ENCODE measurements at regions not wholly inside any gene's neighbourhood (a gene's known extent, or its start where the extent isn't known, plus 50 kb on each side); places are given as distances from the start of the nearest gene placed in this dataset.

GRCh38 chr4:13765539-13765938 lies 138.0 kb upstream of the BOD1L1 start:
- no peaks in the 10 kb centered on the region for H3K23me2 ChIP-seq (ENCODE audit: low read depth, low read length)
- H3K23ac ChIP-seq (ENCODE audit: insufficient read length): no peak overlapping the region
- no peak overlapping the region for H3K4me3 ChIP-seq (ENCODE audit: extremely low read depth in 1 of 4, insufficient read depth in 2 of 4, low read depth in 3 of 4, low read length in 4 of 4)
- no peak overlapping the region for H4K91ac ChIP-seq (replicated peaks; ENCODE audit: insufficient read length, low read length)
- no peak overlapping the region for H3K18ac ChIP-seq (ENCODE audit: extremely low read depth, low read length)
- no peak overlapping the region for H3K4me2 ChIP-seq (ENCODE audit: insufficient read depth in 1 of 2, low read depth in 2 of 2, low read length in 2 of 2)
- no peak overlapping the region for H2BK20ac ChIP-seq (ENCODE audit: low read length)
- H4K20me1 ChIP-seq (replicated peaks in 1 of 2; ENCODE audit: control insufficient read depth in 1 of 2, insufficient read depth in 2 of 2, low read length in 2 of 2): no peaks in the 10 kb centered on the region
- H3K4me1 ChIP-seq (replicated peaks in 1 of 4; ENCODE audit: control insufficient read depth in 3 of 4, insufficient read depth in 4 of 4, low read length in 3 of 4): no peaks in the 10 kb centered on the region
- no peak overlapping the region for H2AFZ ChIP-seq (ENCODE audit: low read length)
- peaks cover 4 to 14% of the 10 kb centered on the region in 2 experiments for H3K9me3 ChIP-seq (ENCODE audit: insufficient read depth in 2 of 2, low read depth in 1 of 2, low read length in 1 of 2)
- H4K5ac ChIP-seq (ENCODE audit: insufficient read length, low read depth, low read length): no peak overlapping the region
- H4K8ac ChIP-seq (ENCODE audit: extremely low read depth, insufficient read depth, low read length): no peak overlapping the region
- no peak for DNase-seq (ENCODE audit: low read depth in 1 of 2, low spot score in 2 of 2)
- no peak overlapping the region for H2BK5ac ChIP-seq (ENCODE audit: low read depth, low read length)
- no peaks in the 10 kb centered on the region for H3K36me3 ChIP-seq (ENCODE audit: control insufficient read depth in 2 of 4, insufficient read depth in 4 of 4, low read length in 3 of 4)
- no peaks in the 10 kb centered on the region for H3K79me2 ChIP-seq (ENCODE audit: control insufficient read depth in 1 of 2, insufficient read depth in 2 of 2, low read length in 2 of 2)
- no peak overlapping the region for H2BK120ac ChIP-seq (replicated peaks; ENCODE audit: low read depth, low read length)
- no peak overlapping the region for H3K9ac ChIP-seq (replicated peaks in 1 of 4; ENCODE audit: extremely low read depth in 1 of 4, low read depth in 3 of 4, low read length in 3 of 4)
- 85% methylated on average over 4 of the region's 4 CpGs; no CpG with 5 or more reads in 1 of the 2 experiments for WGBS, 2 experiments (ENCODE audit: extremely low coverage in 1 of 2, insufficient coverage in 1 of 2, insufficient read length in 1 of 2, insufficient replicate concordance in 2 of 2, low coverage in 1 of 2, low lambda C conversion rate in 2 of 2, missing lambda C conversion rate in 1 of 2)
- H3K27ac ChIP-seq (ENCODE audit: low read depth, low read length): no peak overlapping the region
- no peak overlapping the region for H3K14ac ChIP-seq (ENCODE audit: insufficient read length)
- no peak for FAIRE-seq
- no peak overlapping the region for H2BK12ac ChIP-seq (ENCODE audit: low read depth, low read length)
- ChIA-PET POLR2A (ENCODE audit: partially characterized antibody) (no interaction called here), CTCF (ENCODE audit: partially characterized antibody) (no interaction called here)
- no peak overlapping the region for H3K4ac ChIP-seq (replicated peaks; ENCODE audit: insufficient read length, low read depth, low read length)
- H2AK5ac ChIP-seq (ENCODE audit: low read depth, low read length): no peak overlapping the region
- H3K79me1 ChIP-seq (ENCODE audit: low read depth, low read length): no peaks in the 10 kb centered on the region
- H3K56ac ChIP-seq (replicated peaks; ENCODE audit: insufficient read length, low read depth, low read length): no peak overlapping the region
- no peak overlapping the region for H2BK15ac ChIP-seq (ENCODE audit: low read length)
- no peaks in the 10 kb centered on the region for H3K27me3 ChIP-seq (replicated peaks in 1 of 4; ENCODE audit: control insufficient read depth in 3 of 4, extremely low read depth in 1 of 4, insufficient read depth in 3 of 4, low read length in 3 of 4)
- no peak for TF ChIP-seq SP1 (IDR thresholded peaks at IDR 0.05; ENCODE audit: low read depth, low read length)
- no peak for TF ChIP-seq JUND (IDR thresholded peaks at IDR 0.05; ENCODE audit: low read length)
- no peak for TF ChIP-seq GABPA (IDR thresholded peaks at IDR 0.05; ENCODE audit: borderline replicate concordance, insufficient read depth, low read length)
- no peak for TF ChIP-seq BACH1 (IDR thresholded peaks at IDR 0.05; ENCODE audit: low read length)
- TF ChIP-seq RXRA (IDR thresholded peaks at IDR 0.05; ENCODE audit: insufficient read depth, low read depth, low read length): no peak
- no peak for TF ChIP-seq PHF8 (conservative IDR thresholded peaks at IDR 0.05; ENCODE audit: low read depth, low read length)
- no peak for TF ChIP-seq TBP (IDR thresholded peaks at IDR 0.05; ENCODE audit: low read depth, low read length)
- TF ChIP-seq RAD21 (IDR thresholded peaks at IDR 0.05 in 1 of 2, conservative IDR thresholded peaks at IDR 0.05 in 1 of 2; ENCODE audit: low read depth in 2 of 2, low read length in 2 of 2): no peak
- TF ChIP-seq KDM4A (IDR thresholded peaks at IDR 0.05; ENCODE audit: low read depth, low read length, severe bottlenecking): no peak

Data from H1 (cell line).